MM.1S (cell line): ENCODE measurements at regions not wholly inside any gene's neighbourhood (a gene's known extent, or its start where the extent isn't known, plus 50 kb on each side); places are given as distances from the start of the nearest gene placed in this dataset.

Source experiments
- DNase-seq: peaks from one replicate; pipeline ENCODE4 v3.0.0-alpha.2; 2015
- H2AFZ ChIP-seq: fragments of 300-600 bp; sonication (generic); 2 replicates; pipeline ENCODE4 v1.6.0; 2016; ENCODE audit warnings: antibody characterized with exemption, low read length
- H3F3A ChIP-seq: fragments of 300-600 bp; sonication (generic); 2 replicates; pipeline ENCODE4 v1.6.1; 2016; ENCODE audit warnings: mild to moderate bottlenecking, antibody characterized with exemption, low read length, moderate library complexity, mixed read lengths; ENCODE audit not compliant: insufficient read depth
- H3K27ac ChIP-seq: fragments of 300-600 bp; sonication (generic); 2 replicates; pipeline ENCODE4 v1.5.1; 2016; ENCODE audit warnings: mild to moderate bottlenecking, low read length
- H3K27me3 ChIP-seq: fragments of 300-600 bp; sonication (generic); replicated peaks from 2 replicates; pipeline ENCODE4 v1.6.0; 2016; ENCODE audit warnings: low read length; ENCODE audit not compliant: insufficient read depth
- H3K36me3 ChIP-seq: fragments of 300-600 bp; sonication (generic); replicated peaks from 2 replicates; pipeline ENCODE4 v1.6.1; 2016; ENCODE audit warnings: mild to moderate bottlenecking, low read length, mixed read lengths; ENCODE audit not compliant: insufficient read depth
- H3K4me1 ChIP-seq: fragments of 300-600 bp; sonication (generic); 2 replicates; pipeline ENCODE4 v1.6.1; 2016; ENCODE audit warnings: low read length, mixed read lengths
- H3K4me2 ChIP-seq: fragments of 300-600 bp; sonication (generic); 2 replicates; pipeline ENCODE4 v1.6.0; 2016; ENCODE audit warnings: low read depth, low read length
- H3K4me3 ChIP-seq: fragments of 300-600 bp; sonication (generic); 2 replicates; pipeline ENCODE4 v1.5.1; 2016; ENCODE audit warnings: low read length, mixed read lengths
- H3K79me2 ChIP-seq: fragments of 300-600 bp; sonication (generic); 2 replicates; pipeline ENCODE4 v1.6.1; 2016; ENCODE audit warnings: mixed run types, low read length, mixed read lengths
- H3K9ac ChIP-seq: fragments of 300-600 bp; sonication (generic); 2 replicates; pipeline ENCODE4 v1.6.1; 2016; ENCODE audit warnings: low read length, mixed read lengths
- H3K9me2 ChIP-seq: fragments of 300-600 bp; sonication (generic); replicated peaks from 2 replicates; pipeline ENCODE4 v1.6.1; 2016; ENCODE audit warnings: mild to moderate bottlenecking, low read length, mixed read lengths; ENCODE audit not compliant: insufficient read depth
- H3K9me3 ChIP-seq: fragments of 300-600 bp; sonication (generic); replicated peaks from 2 replicates; pipeline ENCODE4 v1.6.1; 2016; ENCODE audit warnings: mild to moderate bottlenecking, low read length, mixed read lengths; ENCODE audit not compliant: insufficient read depth
- H4K20me1 ChIP-seq: fragments of 300-600 bp; sonication (generic); 2 replicates; pipeline ENCODE4 v1.6.1; 2016; ENCODE audit warnings: mild to moderate bottlenecking, low read length, moderate library complexity, mixed read lengths; ENCODE audit not compliant: insufficient read depth
- CTCF ChIP-seq: fragments of 300-600 bp; sonication (generic); IDR thresholded peaks from 2 replicates; pipeline ENCODE4 v1.5.1; 2016; ENCODE audit warnings: antibody characterized with exemption, low read length, mixed read lengths
- EZH2 ChIP-seq: fragments of 300-600 bp; sonication (generic); optimal IDR thresholded peaks from 2 replicates; pipeline ENCODE3; 2017; ENCODE audit warnings: low read depth, mild to moderate bottlenecking, antibody characterized with exemption, low read length, mixed read lengths
- EZH2phosphoT487 ChIP-seq: fragments of 300-600 bp; sonication (generic); IDR thresholded peaks from 2 replicates; pipeline ENCODE4 v1.6.1; 2018; ENCODE audit warnings: antibody characterized with exemption, low read length

- Histone ChIP-seq H3K4me1 (no peaks in the 10 kb centered on the region), H3K27me3 (no peaks in the 10 kb centered on the region), H3F3A (no peaks in the 10 kb centered on the region), H3K9me2 (no peaks in the 10 kb centered on the region), H4K20me1 (no peaks in the 10 kb centered on the region), H3K4me3 (no peak overlapping the region), H3K79me2 (no peaks in the 10 kb centered on the region), H3K9ac (no peak overlapping the region), H2AFZ (no peak overlapping the region), H3K36me3 (no peaks in the 10 kb centered on the region), H3K4me2 (no peak overlapping the region), H3K27ac (no peak overlapping the region), H3K9me3 (no peaks in the 10 kb centered on the region)
- TF ChIP-seq EZH2phosphoT487 (no peak), CTCF (no peak), EZH2 (no peak)
- DNase-seq, result no peak
These were observed 140.5 kb downstream of the TSN start for GRCh38 chr2:121895723-121896571.

GRCh38 chr2:121897335-121897970 is 142.0 kb downstream of the TSN start:
- H3K4me2 ChIP-seq, result no peak overlapping the region
- no peak overlapping the region for H3K9ac ChIP-seq
- H3K9me3 ChIP-seq, result no peaks in the 10 kb centered on the region
- H2AFZ ChIP-seq, result no peak overlapping the region
- peak; percentile 42 for DNase-seq
- no peak overlapping the region for H3K4me3 ChIP-seq
- TF ChIP-seq CTCF (peak; percentile 41), EZH2 (no peak)
- no peaks in the 10 kb centered on the region for H3K4me1 ChIP-seq
- no peaks in the 10 kb centered on the region for H3K79me2 ChIP-seq
- H3K9me2 ChIP-seq, result no peaks in the 10 kb centered on the region
- no peak overlapping the region for H3K27ac ChIP-seq
- no peaks in the 10 kb centered on the region for H3K36me3 ChIP-seq
- no peaks in the 10 kb centered on the region for H3K27me3 ChIP-seq
- no peaks in the 10 kb centered on the region for H3F3A ChIP-seq
- no peaks in the 10 kb centered on the region for H4K20me1 ChIP-seq

- Histone ChIP-seq H2AFZ (no peak overlapping the region), H3K4me3 (no peak overlapping the region), H3K27ac (no peak overlapping the region), H3K79me2 (no peaks in the 10 kb centered on the region), H3K27me3 (no peaks in the 10 kb centered on the region), H3K4me1 (no peaks in the 10 kb centered on the region), H3K36me3 (no peaks in the 10 kb centered on the region), H4K20me1 (no peaks in the 10 kb centered on the region), H3K4me2 (no peak overlapping the region), H3K9me2 (no peaks in the 10 kb centered on the region), H3F3A (no peaks in the 10 kb centered on the region), H3K9ac (no peak overlapping the region), H3K9me3 (no peaks in the 10 kb centered on the region)
- TF ChIP-seq EZH2, result no peak
- TF ChIP-seq CTCF, result no peak
- TF ChIP-seq EZH2phosphoT487, result no peak
- DNase-seq, result peak; percentile 34
These were observed 143.0 kb downstream of the TSN start for GRCh38 chr2:121898483-121898882.
